NCI-H82 treated with DMSO at 0.1 percent for 48 hours (cell line): ENCODE measurements at regions not wholly inside any gene's neighbourhood (a gene's known extent, or its start where the extent isn't known, plus 50 kb on each side); places are given as distances from the start of the nearest gene placed in this dataset.
"Not testable (repeated sequence)": the region's sequence is repeated elsewhere in the genome, so short reads cannot be mapped to it uniquely, and the experiment has no call there.

Source experiments
- DNase-seq: peaks from one replicate; lab custom pipeline; 2025; ENCODE audit not compliant: unreplicated experiment; lab: John Stamatoyannopoulos, UW

DNA sequence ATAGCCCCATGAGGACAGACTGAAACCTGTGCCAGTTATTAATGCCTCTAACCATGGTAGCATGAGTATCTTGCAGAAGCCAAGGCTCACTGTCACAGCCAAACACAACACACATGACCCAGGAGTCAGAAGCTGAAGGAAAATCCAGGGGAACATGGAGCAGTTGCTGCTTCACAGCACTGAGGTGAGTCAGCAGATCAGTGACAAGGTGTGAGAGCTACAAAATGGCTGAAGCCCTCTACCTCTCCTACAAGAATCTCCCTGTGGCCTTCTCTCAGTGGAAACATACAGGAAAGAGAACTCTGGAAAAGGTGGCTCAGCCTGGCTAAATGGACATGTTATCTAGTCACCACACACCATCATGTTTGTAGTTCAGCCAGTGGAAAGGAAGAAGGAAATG lies 93.5 kb downstream of the NAB1 start:
- no peak for DNase-seq

DNA sequence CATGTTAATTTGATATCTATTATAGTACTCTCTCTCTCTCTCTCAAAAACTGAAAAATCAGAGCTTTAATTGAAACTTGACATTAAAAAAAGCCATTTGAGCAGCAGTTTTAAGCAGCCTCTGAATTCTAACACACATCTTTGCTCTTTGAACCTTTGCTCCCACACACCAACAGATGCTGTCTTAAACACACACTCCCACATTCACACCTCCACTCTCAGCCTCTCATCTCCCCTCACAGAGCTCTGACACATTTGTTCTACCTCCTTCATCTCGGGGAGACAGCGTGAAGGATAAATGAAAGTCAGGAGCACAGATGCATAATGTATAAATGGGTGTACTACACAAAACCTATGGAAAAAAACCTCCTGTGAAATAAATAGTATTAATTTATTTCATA lies 95.2 kb downstream of the NAB1 start:
- no peak for DNase-seq

DNA sequence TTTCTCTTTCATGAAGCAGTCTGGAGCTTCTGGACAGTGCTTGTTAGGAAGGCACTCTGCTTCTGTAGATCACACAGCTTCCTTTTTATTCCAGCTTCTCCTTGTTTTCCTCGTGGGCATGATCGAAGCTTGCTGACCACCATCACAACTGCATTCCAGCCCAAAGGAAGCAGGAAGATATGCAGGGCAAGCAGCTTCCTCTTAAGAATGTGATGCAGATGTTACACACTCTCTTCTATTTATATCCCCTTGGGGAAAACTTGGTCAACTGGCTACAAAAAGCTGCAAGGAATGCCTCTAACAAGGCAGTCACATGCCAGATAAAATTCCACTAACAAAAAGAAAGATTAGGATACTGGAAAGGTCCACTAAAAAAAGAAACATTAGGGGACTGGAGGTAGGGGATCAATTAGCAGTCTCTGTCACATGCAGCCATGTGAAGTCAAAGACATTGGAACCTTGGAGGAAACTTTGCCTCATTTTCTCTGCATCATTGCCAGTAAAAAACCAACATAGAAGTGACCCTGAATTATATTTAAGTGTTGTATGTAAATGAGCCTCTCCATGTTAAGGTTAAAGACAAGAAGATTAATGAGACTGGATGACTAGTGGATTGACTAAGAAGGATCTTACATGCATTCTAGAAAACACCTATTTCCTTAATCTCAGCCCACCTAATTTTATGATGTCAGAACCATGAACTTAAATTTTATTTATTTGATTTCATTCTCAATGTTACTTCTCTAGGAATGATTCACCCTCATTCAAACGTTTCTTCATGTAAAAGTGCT lies 98.3 kb downstream of the NAB1 start:
- no peak for DNase-seq

DNA sequence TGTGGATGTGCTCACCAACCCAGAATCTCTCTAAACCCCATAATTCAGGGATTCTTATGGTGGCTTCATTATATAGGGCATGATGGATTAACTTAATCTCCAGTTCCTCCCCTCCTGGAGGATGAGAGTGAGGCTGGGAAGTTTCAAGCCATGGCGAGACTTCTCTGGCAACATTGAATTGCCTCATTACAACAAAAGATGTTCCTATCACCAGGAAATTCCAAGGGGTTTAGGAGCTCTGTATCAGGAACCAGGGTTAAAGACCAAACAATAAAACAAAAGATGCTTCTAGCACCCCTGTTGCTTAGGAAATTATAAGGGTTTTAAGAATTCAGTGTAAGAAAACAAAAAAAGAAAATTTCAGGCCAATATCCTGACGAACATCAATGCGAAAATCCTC lies 100.1 kb downstream of the NAB1 start:
- DNase-seq: no peak

DNA sequence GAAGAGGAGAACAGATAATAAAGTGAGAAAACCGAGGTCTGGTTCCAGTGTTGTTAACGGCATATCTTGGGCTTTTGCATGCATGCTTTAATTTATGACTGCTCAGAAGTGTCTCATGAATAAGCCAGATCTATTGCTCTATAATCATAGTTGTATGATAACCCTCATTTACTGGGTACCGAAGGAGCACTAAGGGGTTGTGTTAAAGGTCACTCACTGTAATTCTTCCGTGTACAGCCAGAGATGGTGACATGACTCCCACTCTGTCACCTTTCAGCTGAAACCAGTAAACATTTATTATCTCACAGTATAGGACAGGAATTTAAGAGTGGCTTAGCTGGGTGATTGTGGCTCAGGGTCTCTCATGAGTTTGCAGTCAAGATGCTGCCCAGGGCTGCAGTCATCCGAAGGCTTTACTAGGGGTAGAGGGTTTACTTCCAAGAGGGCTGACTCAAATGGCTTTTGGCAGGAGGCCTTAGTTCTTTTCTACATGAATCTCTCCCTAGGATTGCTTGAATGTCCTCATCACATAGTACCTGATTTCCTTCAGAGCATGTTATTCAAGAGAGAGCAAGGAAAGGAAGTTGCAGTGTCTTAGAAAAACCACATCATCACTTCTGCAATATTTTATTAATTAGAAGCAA lies 107.0 kb downstream of the NAB1 start:
- DNase-seq: no peak

DNA sequence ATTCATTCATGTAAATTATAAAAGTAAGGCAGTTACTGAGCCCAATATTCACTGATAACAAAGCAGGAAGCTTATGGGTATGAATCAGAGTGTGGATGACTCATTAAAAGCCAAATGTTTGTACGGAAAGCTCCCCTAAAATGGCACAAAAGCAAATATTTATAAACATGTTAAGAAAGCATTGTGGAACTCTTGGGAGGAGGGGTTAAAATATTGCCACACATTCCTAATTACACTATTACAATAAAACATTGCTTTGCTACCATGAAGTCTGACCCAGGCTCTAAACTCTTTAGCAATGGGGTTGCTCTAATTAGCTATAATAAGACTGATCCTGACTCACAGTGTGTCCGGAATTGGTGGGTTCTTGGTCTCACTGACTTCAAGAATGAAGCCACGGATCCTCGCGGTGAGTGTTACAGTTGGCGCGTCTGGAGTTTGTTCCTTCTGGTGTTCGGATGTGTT lies 110.9 kb downstream of the NAB1 start:
- no peak for DNase-seq

DNA sequence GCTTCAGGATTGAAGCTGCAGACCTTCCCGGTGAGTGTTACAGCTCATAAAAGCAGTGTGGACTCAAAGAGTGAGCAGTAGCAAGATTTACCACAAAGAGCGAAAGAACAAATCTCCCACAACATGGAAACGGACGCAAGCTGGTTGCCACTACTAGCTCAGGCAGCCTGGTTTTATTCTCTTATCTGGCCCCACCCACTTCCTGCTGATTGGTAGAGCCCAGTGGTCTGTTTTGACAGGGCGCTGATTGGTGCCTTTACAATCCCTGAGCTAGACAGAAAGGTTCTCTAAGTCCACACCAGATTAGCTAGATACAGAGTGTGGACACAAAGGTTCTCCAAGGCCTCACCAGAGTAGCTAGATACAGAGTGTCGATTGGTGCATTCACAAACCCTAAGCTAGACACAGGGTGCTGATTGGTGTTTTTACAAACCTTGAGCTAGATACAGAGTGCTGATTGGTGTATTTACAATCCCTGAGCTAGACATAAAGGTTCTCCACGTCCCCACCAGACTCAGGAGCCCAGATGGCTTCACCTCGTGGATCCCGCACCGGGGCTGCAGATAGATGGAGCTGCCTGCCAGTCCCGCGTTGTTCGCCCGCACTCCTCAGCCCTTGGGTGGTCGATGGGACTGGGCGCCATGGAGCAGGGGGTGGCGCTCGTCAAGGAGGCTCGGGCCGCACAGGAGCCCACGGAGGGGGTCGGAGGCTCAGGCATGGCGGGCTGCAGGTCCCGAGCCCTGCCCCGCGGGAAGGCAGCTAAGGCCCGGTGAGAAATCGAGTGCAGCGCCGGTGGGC lies 111.7 kb downstream of the NAB1 start:
- not testable (repeated sequence) for DNase-seq

DNA sequence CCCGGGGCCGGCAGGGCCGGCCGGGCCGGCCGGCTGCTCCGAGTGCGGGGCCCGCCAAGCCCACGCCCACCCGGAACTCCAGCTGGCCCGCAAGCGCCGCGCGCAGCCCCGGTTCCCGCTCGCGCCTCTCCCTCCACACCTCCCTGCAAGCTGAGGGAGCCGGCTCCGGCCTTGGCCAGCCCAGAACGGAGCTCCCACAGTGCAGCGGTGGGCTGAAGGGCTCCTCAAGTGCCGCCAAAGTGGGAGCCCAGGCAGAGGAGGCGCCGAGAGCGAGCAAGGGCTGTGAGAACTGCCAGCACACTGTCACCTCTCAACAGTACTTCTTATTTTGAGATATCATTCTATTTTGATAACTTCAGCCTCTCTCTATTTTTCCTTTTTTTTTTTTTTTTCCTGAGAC lies 112.3 kb downstream of the NAB1 start:
- not testable (repeated sequence) for DNase-seq

DNA sequence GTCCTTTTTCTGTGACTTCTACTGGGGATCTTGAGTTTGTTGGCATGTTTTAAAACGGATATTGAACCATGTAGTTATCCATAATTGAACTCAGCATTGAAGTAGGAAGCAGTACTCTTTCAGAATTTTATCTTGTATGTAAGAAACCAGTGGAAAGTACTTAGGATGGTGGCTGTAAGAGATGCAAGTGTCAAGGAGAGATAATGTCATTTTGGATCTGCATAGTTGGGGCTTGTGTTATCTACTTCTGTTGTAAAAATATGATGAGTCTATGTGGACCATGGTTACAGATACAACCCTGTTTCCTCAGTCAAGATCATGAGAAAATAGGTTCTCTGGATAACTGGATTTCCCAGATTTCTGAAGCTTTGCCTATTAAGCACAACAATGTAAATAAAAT lies 113.7 kb downstream of the NAB1 start:
- no peak for DNase-seq

DNA sequence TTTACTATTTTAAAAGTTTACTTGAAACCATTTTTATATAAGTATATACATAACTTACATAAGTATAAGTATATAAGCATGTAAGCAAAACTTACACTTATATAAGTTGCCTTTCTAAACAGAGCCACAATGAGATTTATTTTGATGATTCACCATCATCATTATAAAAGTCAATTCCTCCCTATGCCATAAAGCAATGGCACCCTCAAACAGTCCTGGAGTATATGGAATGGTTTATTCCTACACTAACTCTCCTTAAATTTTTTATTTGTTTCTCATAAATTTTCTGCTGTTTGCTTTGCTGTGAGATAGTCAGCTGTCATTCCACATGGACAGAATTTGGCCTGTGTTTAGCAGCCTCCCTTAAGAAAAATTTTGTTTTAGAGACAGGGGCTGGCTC lies 114.2 kb downstream of the NAB1 start:
- DNase-seq: no peak

DNA sequence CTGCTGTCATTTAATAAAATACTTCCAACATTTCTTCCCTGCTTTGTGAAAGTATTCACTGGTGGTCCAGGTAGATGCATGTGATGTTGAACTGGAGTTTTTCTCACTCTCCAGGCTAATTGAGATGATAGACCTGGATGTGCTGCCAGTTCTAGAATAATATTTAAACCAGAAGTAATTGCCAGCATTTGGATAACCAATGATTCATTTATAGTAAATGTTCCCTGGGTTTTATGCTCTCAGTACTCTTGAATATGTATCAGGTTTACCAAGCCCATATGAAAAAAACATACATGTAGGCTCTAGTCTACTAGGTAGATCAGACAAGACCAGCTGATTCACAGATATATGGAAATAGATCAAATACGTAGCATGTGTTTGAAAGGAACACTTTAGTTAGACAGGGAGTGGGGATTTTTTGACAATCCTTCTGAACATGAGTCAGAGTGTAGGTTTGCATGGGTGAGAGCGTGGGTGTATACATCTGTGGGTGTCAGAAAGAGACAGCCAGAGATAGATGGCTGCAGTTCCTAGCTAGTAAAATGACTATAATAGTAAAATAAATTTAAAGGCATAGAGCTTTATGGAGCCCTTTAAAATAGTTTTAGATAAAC lies 115.1 kb downstream of the NAB1 start:
- no peak for DNase-seq

DNA sequence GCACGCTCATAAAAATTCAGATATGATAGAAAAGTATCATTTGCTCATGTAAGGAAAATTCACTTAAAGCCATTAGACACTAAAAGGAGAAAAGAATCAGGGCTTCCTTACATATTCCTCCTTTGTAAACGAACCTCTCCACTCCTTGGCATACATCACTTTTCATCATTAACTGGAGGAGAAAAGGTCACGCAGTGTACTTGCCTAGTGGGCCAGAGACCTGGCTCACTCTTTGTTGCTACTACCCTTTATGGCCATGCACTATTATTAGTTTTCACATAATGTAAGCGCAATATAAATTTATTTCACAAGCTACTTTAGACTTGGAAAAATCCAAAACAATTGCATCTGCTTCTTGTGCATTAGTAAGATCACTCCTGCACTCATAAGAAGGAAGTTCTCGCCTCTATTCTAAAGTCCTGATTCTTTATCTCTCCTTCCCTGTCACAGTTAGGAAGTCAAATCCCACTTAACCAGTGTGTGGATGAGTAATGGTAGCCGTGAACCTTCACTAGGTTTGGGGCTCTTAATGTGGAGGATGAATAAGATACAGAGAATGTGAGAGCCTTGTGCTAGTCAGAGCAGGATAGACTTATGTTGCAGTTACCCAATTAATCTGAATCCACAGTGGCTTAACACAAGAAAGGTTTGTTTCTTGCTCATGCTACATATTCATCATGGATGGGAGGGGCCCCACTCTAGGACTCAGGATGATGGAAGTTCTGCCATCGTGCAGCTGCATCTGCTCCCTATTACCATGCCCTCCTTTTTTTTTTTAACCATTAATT lies 115.0 kb upstream of the GLS start:
- no peak for DNase-seq

DNA sequence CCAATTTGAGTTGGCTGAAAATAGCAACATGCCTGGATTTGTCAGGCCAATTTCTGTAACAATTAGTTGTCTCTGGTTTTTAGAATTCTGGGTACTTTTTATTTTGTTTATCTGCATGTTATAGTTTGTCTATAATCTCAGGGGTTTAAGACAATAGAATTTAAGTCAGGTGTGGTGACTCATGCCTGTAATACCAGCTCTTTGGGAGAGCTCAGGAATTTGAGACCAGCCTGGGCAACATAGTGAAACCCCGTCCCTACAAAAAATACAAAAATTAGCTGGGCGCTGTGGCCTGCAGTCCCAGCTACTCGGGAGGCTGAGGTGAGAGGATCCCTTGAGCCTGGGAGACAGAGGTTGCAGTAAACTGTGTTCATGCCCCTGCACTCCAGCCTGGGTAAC lies 114.4 kb upstream of the GLS start:
- no peak for DNase-seq

DNA sequence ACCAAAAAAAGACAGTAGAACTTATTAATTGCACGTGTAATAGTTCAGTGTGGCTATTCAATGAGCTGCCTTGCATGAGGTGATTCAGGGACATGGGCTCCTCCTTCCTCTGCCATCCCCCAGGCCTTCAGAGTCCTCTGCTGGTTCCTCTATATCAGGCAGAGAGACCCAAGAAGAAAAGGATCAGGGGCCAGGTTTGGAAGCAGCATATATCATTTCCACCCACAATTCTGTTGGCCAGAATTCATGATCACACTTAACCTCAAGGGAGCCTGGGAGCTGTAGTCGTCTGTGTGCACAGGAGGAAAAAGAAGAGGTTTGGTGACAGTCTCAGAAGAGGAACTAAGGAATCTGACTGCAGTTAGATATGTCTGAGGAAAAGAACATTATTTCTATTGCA lies 114.0 kb upstream of the GLS start:
- no peak for DNase-seq

DNA sequence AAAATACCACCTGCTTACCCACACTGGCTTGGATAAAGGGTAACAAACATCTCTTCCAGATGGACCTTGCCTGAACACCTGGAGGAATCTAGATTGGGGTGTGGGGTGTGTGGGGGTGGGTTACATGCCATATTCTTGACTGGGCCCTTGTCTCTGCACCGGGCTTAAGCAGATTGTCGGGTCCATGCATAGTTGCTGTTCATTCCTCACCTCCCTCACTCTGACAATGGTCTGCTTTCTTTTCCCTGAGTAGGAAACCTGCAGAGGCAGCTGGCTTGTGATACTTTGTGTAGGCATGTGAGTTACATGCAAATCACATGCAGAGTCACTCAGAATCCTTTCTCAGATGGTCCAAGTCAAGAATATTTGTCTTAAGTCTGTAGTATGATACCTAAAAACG lies 112.8 kb upstream of the GLS start:
- no peak for DNase-seq

DNA sequence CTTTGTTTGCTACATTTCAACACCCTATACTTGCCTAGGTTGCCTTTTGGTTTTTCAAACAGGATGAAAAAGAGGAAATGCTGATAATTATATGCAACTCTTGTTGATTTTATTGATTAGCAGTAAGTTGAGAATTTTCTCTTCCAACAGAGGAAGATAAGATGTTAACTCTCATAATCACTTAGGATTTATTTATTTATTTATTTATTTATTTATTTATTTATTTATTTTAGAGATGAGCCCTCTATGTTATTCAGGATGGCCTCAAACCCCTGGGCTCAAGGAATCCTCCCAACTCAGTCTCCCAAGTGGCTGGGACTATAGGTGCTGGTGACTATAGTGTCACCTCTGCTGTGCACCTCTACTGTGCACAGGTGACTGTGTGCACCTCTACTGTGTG lies 111.4 kb upstream of the GLS start:
- DNase-seq: no peak

DNA sequence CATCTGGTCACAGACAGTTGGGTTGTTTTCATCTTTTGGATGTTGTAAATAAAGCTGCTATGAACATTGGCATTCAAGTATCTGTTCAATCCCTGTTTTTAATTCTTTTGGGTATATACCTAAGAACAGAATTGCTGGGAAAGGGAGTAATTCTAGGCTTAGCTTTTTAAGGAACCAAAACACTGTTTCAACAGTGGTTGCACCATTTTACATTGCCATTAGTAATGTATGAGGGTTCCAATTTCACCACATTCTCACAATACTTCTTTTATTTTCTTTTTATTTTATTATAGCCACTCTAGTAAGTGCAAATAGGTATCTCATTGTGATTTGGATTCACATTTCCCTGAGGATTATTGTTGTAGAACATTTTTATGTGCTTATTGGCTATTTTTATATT lies 108.9 kb upstream of the GLS start:
- no peak for DNase-seq

DNA sequence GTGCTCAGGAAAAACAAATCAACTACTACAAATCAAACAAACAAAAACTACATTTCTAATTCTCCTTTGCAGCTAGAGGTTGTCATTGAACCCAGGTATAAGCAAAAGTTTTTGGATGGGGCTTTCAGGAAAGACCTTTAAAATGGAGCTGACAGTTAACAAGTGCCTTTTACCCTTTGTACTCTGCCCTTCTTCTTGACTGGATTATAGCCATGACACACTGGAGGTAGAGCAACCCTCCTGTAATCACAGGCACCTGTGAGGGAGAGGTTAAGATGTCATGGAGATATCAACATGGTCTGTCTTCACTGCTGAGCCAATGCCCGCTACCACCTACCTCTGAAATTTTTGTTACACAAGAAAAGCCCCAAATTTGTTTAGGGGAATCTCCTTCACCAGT lies 100.0 kb upstream of the GLS start:
- DNase-seq: no peak

DNA sequence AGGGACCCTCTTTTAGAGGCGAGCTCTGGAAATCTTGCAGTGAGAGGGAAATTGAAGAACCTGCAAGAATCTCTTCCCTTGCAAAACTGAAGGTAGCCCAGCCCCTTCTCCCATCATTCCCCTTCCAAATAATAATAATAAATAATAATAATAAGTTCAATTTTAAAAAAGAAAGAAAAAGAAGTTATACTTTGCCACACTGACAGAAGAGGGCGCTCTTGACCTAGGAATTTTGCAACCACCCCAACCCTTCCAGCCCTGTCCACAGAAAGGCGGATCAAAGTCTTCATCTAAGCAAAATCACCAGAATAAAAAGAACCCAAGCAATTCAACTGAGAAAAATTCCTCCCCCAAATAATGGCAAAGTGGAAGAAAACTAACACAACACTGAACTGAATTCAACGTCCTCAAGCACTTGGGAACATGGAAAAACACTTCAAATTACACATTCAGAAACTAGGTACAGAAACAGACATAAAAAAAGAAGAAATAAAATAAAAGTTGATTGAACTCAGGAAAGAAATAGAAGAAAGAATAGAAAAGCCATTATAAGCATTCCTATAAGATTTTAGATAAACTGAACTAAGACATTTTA lies 98.9 kb upstream of the GLS start:
- peak; percentile 11 for DNase-seq

DNA sequence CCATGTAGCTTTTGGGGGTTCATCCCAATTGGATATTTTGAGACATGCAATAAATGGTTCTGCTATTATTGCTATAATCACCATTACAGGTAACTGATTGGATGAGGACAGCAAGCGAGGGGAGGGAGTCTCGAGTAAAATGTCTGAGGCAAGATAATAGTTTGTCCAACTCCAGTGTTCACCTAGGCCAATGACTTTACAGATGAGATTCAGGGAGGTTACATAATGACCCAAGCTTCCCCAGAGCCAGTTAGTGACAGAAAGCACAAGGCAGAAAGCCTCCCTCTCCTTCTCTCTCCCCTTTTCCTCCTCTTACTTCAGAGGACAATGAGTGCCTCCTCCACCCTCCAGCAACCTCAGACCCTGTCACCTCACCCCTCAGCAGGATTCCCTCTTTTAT lies 98.4 kb upstream of the GLS start:
- no peak for DNase-seq
